Neuronal stem cell (in vitro differentiated cells): ENCODE measurements at regions not wholly inside any gene's neighbourhood (a gene's known extent, or its start where the extent isn't known, plus 50 kb on each side); places are given as distances from the start of the nearest gene placed in this dataset.
"Not testable (repeated sequence)": the region's sequence is repeated elsewhere in the genome, so short reads cannot be mapped to it uniquely, and the experiment has no call there.

Experiments
- DNase-seq: peaks from one replicate; pipeline ENCODE4 v3.0.0-alpha.2; 2013; ENCODE audit warnings: low spot score
- H2AFZ ChIP-seq: one replicate; pipeline ENCODE4 v1.6.1; 2013; ENCODE audit warnings: mild to moderate bottlenecking, low read length, inconsistent platforms
- H2AK5ac ChIP-seq: 2 replicates; pipeline ENCODE4 v1.6.1; 2013; ENCODE audit warnings: low read depth, mild to moderate bottlenecking, inconsistent platforms, low read length, moderate library complexity, mixed read lengths
- H2BK120ac ChIP-seq: 2 replicates; pipeline ENCODE4 v1.6.1; 2013; ENCODE audit warnings: low read depth, mild to moderate bottlenecking, inconsistent platforms, low read length, moderate library complexity, mixed read lengths
- H2BK12ac ChIP-seq: one replicate; pipeline ENCODE4 v1.6.1; 2013; ENCODE audit warnings: low read length, inconsistent platforms
- H2BK15ac ChIP-seq: 2 replicates; pipeline ENCODE4 v1.6.1; 2013; ENCODE audit warnings: mild to moderate bottlenecking, low read length, inconsistent platforms, mixed read lengths
- H2BK5ac ChIP-seq: one replicate; pipeline ENCODE4 v1.6.1; 2013; ENCODE audit warnings: inconsistent platforms, mild to moderate bottlenecking, low read length, moderate library complexity
- H3K14ac ChIP-seq: one replicate; pipeline ENCODE4 v1.6.1; 2013; ENCODE audit warnings: low read length, inconsistent platforms
- H3K18ac ChIP-seq: 2 replicates; pipeline ENCODE4 v1.6.1; 2013; ENCODE audit warnings: low read length, inconsistent platforms
- H3K23ac ChIP-seq: 2 replicates; pipeline ENCODE4 v1.6.1; 2013; ENCODE audit warnings: low read depth, mild to moderate bottlenecking, mixed read lengths, low read length, inconsistent platforms; ENCODE audit not compliant: poor library complexity
- H3K27ac ChIP-seq: replicated peaks from 3 replicates; pipeline ENCODE4 v1.5.1; 2013; ENCODE audit warnings: low read length, inconsistent platforms
- H3K27me3 ChIP-seq, 3 experiments: 2 replicates each; pipeline ENCODE4 v1.6.1; 2013; ENCODE audit warnings: low read length in 3 of 3, mild to moderate bottlenecking in 2 of 3, inconsistent platforms in 1 of 3, low read depth in 1 of 3, mixed read lengths in 1 of 3, moderate library complexity in 1 of 3; ENCODE audit not compliant: control insufficient read depth in 3 of 3, insufficient read depth in 3 of 3
- H3K36me3 ChIP-seq, 2 donors: replicated peaks in 1 of 2; 2 replicates each; pipeline ENCODE4 v1.6.1; 2013; ENCODE audit warnings: low read length in 2 of 2; ENCODE audit not compliant: control insufficient read depth in 2 of 2, insufficient read depth in 2 of 2
- H3K4ac ChIP-seq: 2 replicates; pipeline ENCODE4 v1.6.1; 2013; ENCODE audit warnings: inconsistent platforms, mild to moderate bottlenecking, low read length, moderate library complexity
- H3K4me1 ChIP-seq, 2 donors: 1 replicate in 1 of 2; 2 replicates in 1 of 2; pipeline ENCODE4 v1.6.1; 2013; ENCODE audit warnings: low read length in 2 of 2, low read depth in 1 of 2; ENCODE audit not compliant: control insufficient read depth in 2 of 2, insufficient read depth in 1 of 2
- H3K4me2 ChIP-seq: one replicate; pipeline ENCODE4 v1.6.1; 2013; ENCODE audit warnings: mild to moderate bottlenecking, low read length, inconsistent platforms; ENCODE audit not compliant: insufficient read depth, poor library complexity, severe bottlenecking
- H3K4me3 ChIP-seq, 2 donors: 2 replicates each; pipeline ENCODE4 v1.5.1; 2013; ENCODE audit warnings: low read length in 2 of 2, mild to moderate bottlenecking in 2 of 2, inconsistent platforms in 1 of 2, moderate library complexity in 1 of 2
- H3K79me1 ChIP-seq: one replicate; pipeline ENCODE4 v1.6.1; 2013; ENCODE audit warnings: low read depth, mild to moderate bottlenecking, inconsistent platforms, low read length, moderate library complexity
- H3K9ac ChIP-seq: one replicate; pipeline ENCODE4 v1.6.1; 2013; ENCODE audit warnings: mild to moderate bottlenecking, low read depth, low read length, inconsistent platforms; ENCODE audit not compliant: poor library complexity
- H3K9me3 ChIP-seq, 2 donors: replicated peaks in 1 of 2; 2 replicates each; pipeline versions ENCODE3 to v1.6.1; 2013; ENCODE audit warnings: low read length in 2 of 2, mild to moderate bottlenecking in 2 of 2, inconsistent platforms in 1 of 2, low read depth in 1 of 2, mixed read lengths in 1 of 2, moderate library complexity in 1 of 2; ENCODE audit not compliant: control insufficient read depth in 2 of 2, insufficient read depth in 1 of 2
- H4K8ac ChIP-seq: one replicate; pipeline ENCODE4 v1.6.1; 2013; ENCODE audit warnings: low read depth, mild to moderate bottlenecking, inconsistent platforms, low read length, moderate library complexity
- H4K91ac ChIP-seq: one replicate; pipeline ENCODE4 v1.6.1; 2013; ENCODE audit warnings: low read length, low read depth, mild to moderate bottlenecking, inconsistent platforms; ENCODE audit not compliant: poor library complexity
- WGBS, 2 donors: extraction: QIAGEN DNeasy Blood & Tissue Kit; methylation state at CpG; one replicate each; pipeline ENCODE4 v1.1.7; 2013; ENCODE audit warnings: missing lambda C conversion rate in 2 of 2, mixed read lengths in 1 of 2; ENCODE audit not compliant: insufficient read length in 2 of 2, insufficient replicate concordance in 1 of 2; ENCODE audit errors: extremely low coverage in 2 of 2; 5-methylcytosine and 5-hydroxymethylcytosine counted together

GRCh38 chr20:43827940-43828562 is 86.6 kb upstream of the TOX2 start:
- Histone ChIP-seq H2AFZ (no peak overlapping the region), H2AK5ac (no peak overlapping the region), H3K36me3 (no peaks in the 10 kb centered on the region), H3K27ac (no peak overlapping the region), H3K79me1 (no peaks in the 10 kb centered on the region), H2BK120ac (no peak overlapping the region), H3K23ac (no peak overlapping the region), H2BK12ac (no peak overlapping the region), H4K8ac (no peak overlapping the region), H4K91ac (no peak overlapping the region), H3K4me1 (peaks cover 3 to 4% of the 10 kb centered on the region in 2 donors), H3K4me3 (no peak overlapping the region), H2BK15ac (no peak overlapping the region), H3K9me3 (peaks cover 0 to 2% of the 10 kb centered on the region in 2 donors), H3K9ac (no peak overlapping the region), H3K14ac (no peak overlapping the region), H3K27me3 (no peaks in the 10 kb centered on the region), H3K18ac (no peak overlapping the region), H2BK5ac (no peak overlapping the region), H3K4me2 (no peak overlapping the region), H3K4ac (no peak overlapping the region)
- WGBS, 2 donors: no CpG with 5 or more reads among the region's 5 CpGs
- DNase-seq: no peak

- not testable (repeated sequence) for H2BK120ac ChIP-seq, H2BK12ac ChIP-seq, H3K4ac ChIP-seq, H3K4me1 ChIP-seq, H3K9me3 ChIP-seq, H3K18ac ChIP-seq, H4K91ac ChIP-seq, H2BK5ac ChIP-seq, DNase-seq, H3K27me3 ChIP-seq, H3K27ac ChIP-seq, H3K23ac ChIP-seq, H3K79me1 ChIP-seq, H3K4me3 ChIP-seq, H2AK5ac ChIP-seq, H3K9ac ChIP-seq, H3K36me3 ChIP-seq, H3K14ac ChIP-seq, H2AFZ ChIP-seq, H4K8ac ChIP-seq, H2BK15ac ChIP-seq, H3K4me2 ChIP-seq
- WGBS, 2 donors: no CpG with 5 or more reads among the region's 5 CpGs
These were observed 87.7 kb upstream of the TOX2 start for GRCh38 chr20:43826943-43827342.

GRCh38 chr20:43825581-43825980 is 89.1 kb upstream of the TOX2 start:
- Histone ChIP-seq H3K23ac (no peak overlapping the region), H3K27ac (no peak overlapping the region), H4K91ac (no peak overlapping the region), H3K18ac (no peak overlapping the region), H2BK15ac (no peak overlapping the region), H2BK12ac (no peak overlapping the region), H2AK5ac (no peak overlapping the region), H3K4me2 (no peak overlapping the region), H4K8ac (no peak overlapping the region), H3K9me3 (peaks cover 0 to under 1% of the 10 kb centered on the region in 2 donors), H3K4me1 (peaks cover 0 to 4% of the 10 kb centered on the region in 2 donors), H2BK5ac (no peak overlapping the region), H3K27me3 (no peaks in the 10 kb centered on the region), H3K9ac (no peak overlapping the region), H3K36me3 (no peaks in the 10 kb centered on the region), H2BK120ac (no peak overlapping the region), H3K4ac (no peak overlapping the region), H3K4me3 (no peak overlapping the region), H3K14ac (no peak overlapping the region), H3K79me1 (no peaks in the 10 kb centered on the region), H2AFZ (no peak overlapping the region)
- WGBS, 2 donors: no CpG with 5 or more reads among the region's 8 CpGs
- no peak for DNase-seq

- H2AFZ ChIP-seq: no peak overlapping the region
- H3K79me1 ChIP-seq: no peaks in the 10 kb centered on the region
- H4K91ac ChIP-seq: no peak overlapping the region
- H3K36me3 ChIP-seq: no peaks in the 10 kb centered on the region
- no peak overlapping the region for H3K27ac ChIP-seq
- no peak overlapping the region for H3K4me3 ChIP-seq
- H3K4ac ChIP-seq: no peak overlapping the region
- no peak overlapping the region for H3K23ac ChIP-seq
- no peak overlapping the region for H4K8ac ChIP-seq
- DNase-seq: no peak
- H3K27me3 ChIP-seq: no peaks in the 10 kb centered on the region
- no peaks in the 10 kb centered on the region for H3K9me3 ChIP-seq
- H3K9ac ChIP-seq: no peak overlapping the region
- WGBS, 2 donors: no CpG with 5 or more reads among the region's 2 CpGs
- peaks cover 0 to 4% of the 10 kb centered on the region in 2 donors for H3K4me1 ChIP-seq
- H2BK5ac ChIP-seq: no peak overlapping the region
- no peak overlapping the region for H2AK5ac ChIP-seq
- no peak overlapping the region for H2BK120ac ChIP-seq
- no peak overlapping the region for H3K18ac ChIP-seq
- no peak overlapping the region for H2BK15ac ChIP-seq
- H3K14ac ChIP-seq: no peak overlapping the region
- no peak overlapping the region for H2BK12ac ChIP-seq
- no peak overlapping the region for H3K4me2 ChIP-seq
These were observed 89.6 kb upstream of the TOX2 start for GRCh38 chr20:43825051-43825402.
